VCaP (cell line): ENCODE measurements at regions not wholly inside any gene's neighbourhood (a gene's known extent, or its start where the extent isn't known, plus 50 kb on each side); places are given as distances from the start of the nearest gene placed in this dataset.
"Not testable (repeated sequence)": the region's sequence is repeated elsewhere in the genome, so short reads cannot be mapped to it uniquely, and the experiment has no call there.

Experiments used
- H3K27ac ChIP-seq: fragments of 450-650 bp; 2 replicates; pipeline ENCODE4 v1.5.1; 2017
- CTCF ChIP-seq: fragments of 450-650 bp; conservative IDR thresholded peaks from 2 replicates; pipeline ENCODE4 v1.5.1; 2017; ENCODE audit warnings: mild to moderate bottlenecking, moderate library complexity

DNA sequence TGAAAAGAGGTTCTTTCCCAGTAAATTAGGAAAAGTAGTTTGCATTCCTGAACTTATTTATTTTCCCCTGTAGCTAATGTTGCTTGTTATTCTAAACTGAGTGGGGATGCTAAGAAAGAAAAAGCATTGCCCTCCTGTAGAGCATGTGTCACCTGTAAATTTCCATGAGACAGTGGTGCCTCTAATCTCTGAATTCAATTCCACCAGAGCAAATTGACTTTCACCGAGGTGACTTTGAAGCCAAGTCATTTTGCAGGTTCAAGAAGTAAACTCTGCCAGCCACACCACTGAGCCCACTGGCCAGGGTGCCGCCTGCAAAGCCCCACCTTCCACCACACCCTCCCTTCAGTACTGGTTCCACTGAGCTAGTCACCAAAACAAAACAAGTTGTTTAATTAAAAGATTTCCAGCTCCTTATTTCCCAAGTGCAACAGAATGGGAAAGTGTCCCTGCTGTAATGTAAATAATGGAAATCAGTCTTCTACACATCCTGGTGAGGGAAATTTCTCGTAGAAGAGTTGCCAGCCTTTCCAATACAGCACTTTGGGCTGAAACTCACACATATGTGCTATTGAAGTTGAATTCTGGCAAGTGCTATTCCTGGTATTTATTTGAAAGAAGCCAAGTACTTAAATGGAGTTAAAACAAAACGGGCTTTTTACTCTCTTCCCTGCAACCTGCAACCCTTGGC, 254.8 kb downstream of the RNF152 start:
- TF ChIP-seq CTCF = no peak
- no peak overlapping the region for H3K27ac ChIP-seq

- no peak for TF ChIP-seq CTCF
- H3K27ac ChIP-seq = peak overlapping the region; percentile 69
Observed at GRCh38 chr18:61637319-61637718, 255.5 kb downstream of the RNF152 start.

DNA sequence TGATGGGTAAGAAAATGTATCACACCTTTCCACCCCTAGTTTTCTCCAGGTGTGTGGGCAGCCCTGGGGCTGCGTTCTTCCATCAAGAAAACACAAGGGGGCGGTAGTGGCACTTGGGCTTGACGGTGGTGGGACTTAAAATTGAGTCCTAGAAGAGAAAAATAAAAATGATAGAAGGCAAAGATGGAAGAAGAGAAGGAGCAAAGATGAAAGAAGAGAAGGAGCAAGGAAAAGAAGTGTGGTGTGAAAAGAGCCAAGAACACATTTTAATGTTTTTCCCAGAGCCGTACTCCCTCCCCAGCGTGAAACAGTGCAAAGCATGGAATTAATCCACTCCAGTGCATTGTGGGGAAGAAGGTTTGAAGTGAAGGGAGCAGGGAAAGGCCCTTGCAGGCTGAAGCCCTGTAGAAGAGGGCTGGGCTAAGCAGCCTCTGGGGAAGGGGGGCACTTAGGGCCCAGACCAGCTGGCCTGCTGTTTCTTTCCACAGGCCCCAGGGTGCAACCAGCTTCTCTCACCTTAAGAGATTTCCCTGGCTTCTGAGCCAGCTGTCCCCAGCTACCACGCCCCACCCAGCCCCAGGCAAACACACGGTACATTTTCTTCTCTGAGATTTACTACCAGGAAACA, 256.8 kb downstream of the RNF152 start:
- TF ChIP-seq CTCF = peak; percentile 90
- H3K27ac ChIP-seq = peak overlapping the region; percentile 69

GRCh38 chr18:61628085-61628484, 264.7 kb downstream of the RNF152 start:
- TF ChIP-seq CTCF = no peak
- H3K27ac ChIP-seq = no peak overlapping the region

GRCh38 chr18:61624631-61625030, 268.2 kb downstream of the RNF152 start:
- not testable (repeated sequence) for H3K27ac ChIP-seq

DNA sequence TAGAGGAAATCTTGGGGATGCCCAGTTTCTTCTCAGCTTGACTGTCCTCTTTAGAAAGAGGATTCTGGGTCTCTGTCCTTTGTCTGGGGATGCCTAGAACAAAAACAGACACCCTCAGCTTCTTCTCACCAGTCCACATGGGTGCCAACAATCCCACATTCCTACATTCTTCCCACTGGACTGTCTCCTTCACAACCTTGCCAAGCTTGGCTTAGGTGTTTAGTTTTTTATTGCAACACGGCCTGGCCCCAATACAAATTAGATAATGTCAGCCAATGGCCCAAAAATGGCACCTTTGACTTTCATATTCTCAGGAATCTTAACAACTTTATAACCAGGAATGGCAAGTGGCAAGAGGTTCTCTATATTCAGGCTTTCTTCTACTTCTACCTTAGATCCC, 273.0 kb downstream of the RNF152 start:
- no peak overlapping the region for H3K27ac ChIP-seq
- TF ChIP-seq CTCF = no peak

- no peak for TF ChIP-seq CTCF
- H3K27ac ChIP-seq = no peak overlapping the region
Observed at GRCh38 chr18:61618816-61619215, 274.0 kb downstream of the RNF152 start.

- H3K27ac ChIP-seq = no peak overlapping the region
- no peak for TF ChIP-seq CTCF
Observed at GRCh38 chr18:61616111-61616610, 276.6 kb downstream of the RNF152 start.
